GM23338 (cell line): ENCODE measurements at regions not wholly inside any gene's neighbourhood (a gene's known extent, or its start where the extent isn't known, plus 50 kb on each side); places are given as distances from the start of the nearest gene placed in this dataset.

Experiments
- ATAC-seq: fragments of 200-7000 bp; cut with Tn5 transposase; 3 replicates; pipeline ENCODE4 v1.9.1; 2020
- DNase-seq: peaks from one replicate; pipeline ENCODE4 v3.0.0-alpha.2; 2015; ENCODE audit warnings: low spot score
- H2AFZ ChIP-seq: fragments of 200-600 bp; sonication (generic); 2 replicates; pipeline ENCODE4 v1.8.0; 2016; ENCODE audit warnings: antibody characterized with exemption, mild to moderate bottlenecking, moderate library complexity
- H3F3A ChIP-seq: fragments of 200-600 bp; sonication (generic); replicated peaks from 2 replicates; pipeline ENCODE4 v1.8.0; 2017; ENCODE audit warnings: antibody characterized with exemption, mixed run types, low read depth
- H3K27ac ChIP-seq: fragments of 200-600 bp; sonication (generic); 2 replicates; pipeline ENCODE4 v1.6.1; 2016; ENCODE audit warnings: low read depth
- H3K27me3 ChIP-seq: fragments of 200-600 bp; sonication (generic); 2 replicates; pipeline ENCODE4 v1.8.0; 2016; ENCODE audit warnings: mild to moderate bottlenecking, mixed run types, moderate library complexity; ENCODE audit not compliant: insufficient read depth
- H3K36me3 ChIP-seq: fragments of 200-600 bp; sonication (generic); 2 replicates; pipeline ENCODE4 v1.8.0; 2016; ENCODE audit warnings: mild to moderate bottlenecking; ENCODE audit not compliant: insufficient read depth
- H3K4me1 ChIP-seq: fragments of 200-600 bp; sonication (generic); 2 replicates; pipeline ENCODE4 v1.8.0; 2016; ENCODE audit warnings: mild to moderate bottlenecking, moderate library complexity; ENCODE audit not compliant: insufficient read depth
- H3K4me2 ChIP-seq: fragments of 200-600 bp; sonication (generic); 2 replicates; pipeline ENCODE4 v1.7.1; 2017; ENCODE audit warnings: mixed run types
- H3K4me3 ChIP-seq: fragments of 200-600 bp; sonication (generic); 2 replicates; pipeline ENCODE4 v1.6.1; 2016; ENCODE audit warnings: mixed run types
- H3K79me2 ChIP-seq: fragments of 200-600 bp; sonication (generic); replicated peaks from 2 replicates; pipeline ENCODE4 v1.8.0; 2017; ENCODE audit warnings: mild to moderate bottlenecking; ENCODE audit not compliant: insufficient read depth
- H3K9me2 ChIP-seq: fragments of 200-600 bp; sonication (generic); 2 replicates; pipeline ENCODE4 v1.8.0; 2017; ENCODE audit not compliant: insufficient read depth
- H4K20me1 ChIP-seq: fragments of 200-600 bp; sonication (generic); replicated peaks from 2 replicates; pipeline ENCODE4 v1.8.0; 2017; ENCODE audit warnings: mild to moderate bottlenecking; ENCODE audit not compliant: insufficient read depth
- H3K27ac Mint-ChIP-seq: 2 replicates; pipeline ENCODE4 v1.8.0; 2020; ENCODE audit warnings: inconsistent platforms, mild to moderate bottlenecking, moderate library complexity, mixed read lengths
- H3K27me3 Mint-ChIP-seq: 3 replicates; pipeline ENCODE4 v1.8.0; 2022; ENCODE audit warnings: low read depth, mild to moderate bottlenecking, moderate library complexity, mixed read lengths, inconsistent platforms; ENCODE audit not compliant: insufficient read depth, poor library complexity
- H3K36me3 Mint-ChIP-seq: 3 replicates; pipeline ENCODE4 v1.8.0; 2021; ENCODE audit warnings: low read depth, mild to moderate bottlenecking, inconsistent platforms, moderate library complexity, mixed read lengths
- H3K4me1 Mint-ChIP-seq: 3 replicates; pipeline ENCODE4 v1.8.0; 2020; ENCODE audit warnings: mild to moderate bottlenecking, inconsistent platforms, mixed read lengths
- H3K4me3 Mint-ChIP-seq: 3 replicates; pipeline ENCODE4 v1.8.0; 2021; ENCODE audit warnings: moderate library complexity, mild to moderate bottlenecking, inconsistent platforms, mixed read lengths
- H3K9me3 Mint-ChIP-seq: 3 replicates; pipeline ENCODE4 v1.8.0; 2020; ENCODE audit warnings: moderate library complexity, mild to moderate bottlenecking, inconsistent platforms, mixed read lengths
- CREB1 ChIP-seq: fragments of 250-450 bp; sonication (Bioruptor Pico); IDR thresholded peaks from 2 replicates; pipeline ENCODE4 v1.5.0; 2020; ENCODE audit warnings: low read depth, mild to moderate bottlenecking, moderate library complexity
- REST ChIP-seq: IDR thresholded peaks from one replicate; pipeline ENCODE4 v1.6.1; 2018; ENCODE audit warnings: antibody characterized with exemption; ENCODE audit not compliant: unreplicated experiment
- STAT1 ChIP-seq: IDR thresholded peaks from one replicate; pipeline ENCODE4 v1.6.1; 2016; ENCODE audit warnings: antibody characterized with exemption; ENCODE audit not compliant: unreplicated experiment
- ZNF462 ChIP-seq: fragments of 250-450 bp; sonication (Bioruptor Pico); IDR thresholded peaks from 2 replicates; pipeline ENCODE4 v1.5.0; 2020; ENCODE audit warnings: mild to moderate bottlenecking, moderate library complexity

DNA sequence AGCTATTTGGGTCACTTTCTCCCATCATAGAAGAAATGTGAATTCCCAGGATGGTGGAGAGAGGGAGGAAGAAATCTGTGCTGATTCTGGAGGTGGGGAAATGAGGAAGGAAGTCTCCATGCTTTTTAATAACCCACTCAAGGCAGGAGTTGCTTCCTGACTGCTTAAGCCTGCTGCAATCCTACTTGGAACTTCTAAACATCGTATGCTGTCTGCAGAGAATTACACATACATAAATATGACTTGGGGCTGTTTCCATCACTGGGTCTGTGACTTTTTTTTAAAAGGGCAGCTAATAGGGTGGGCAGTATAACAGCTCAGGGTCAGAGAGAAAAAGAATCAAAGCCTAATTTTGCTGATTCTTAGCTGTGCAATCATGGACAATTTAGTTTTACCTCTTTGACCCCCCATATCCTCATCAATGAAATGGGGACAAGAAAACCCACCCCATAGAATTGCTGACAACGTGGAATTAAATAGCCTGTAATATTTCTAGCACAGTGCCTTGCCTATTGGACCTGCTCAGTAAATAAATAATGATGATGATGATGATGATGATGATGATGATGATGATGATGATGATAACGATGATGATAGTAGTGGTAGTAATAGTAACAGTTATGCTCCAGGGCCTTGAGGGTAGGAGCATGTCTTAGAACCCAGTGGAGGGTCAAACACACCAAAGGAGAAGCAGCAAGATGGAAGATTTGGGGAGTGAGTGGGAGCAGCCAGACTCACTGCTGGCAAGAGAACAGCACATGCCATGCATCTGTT lies 166.7 kb upstream of the LRFN2 start:
- no peak for TF ChIP-seq ZNF462 (CRISPR knock-in tag)
- TF ChIP-seq REST = no peak
- no peak for TF ChIP-seq STAT1
- no peak for TF ChIP-seq CREB1 (CRISPR knock-in tag)
- Mint-ChIP-seq H3K36me3 (no peaks in the 10 kb centered on the region), H3K27me3 (peaks cover 10% of the 10 kb centered on the region), H3K27ac (no peak overlapping the region), H3K4me3 (no peak overlapping the region), H3K4me1 (peaks cover 10% of the 10 kb centered on the region; the same call in 2 of the 3 replicates), H3K9me3 (no peaks in the 10 kb centered on the region; the same call in 2 of the 3 replicates)
- Histone ChIP-seq H3K9me2 (no peaks in the 10 kb centered on the region), H4K20me1 (no peaks in the 10 kb centered on the region), H3K79me2 (no peaks in the 10 kb centered on the region), H2AFZ (peak overlapping the region; percentile 100), H3K4me3 (peak overlapping the region; percentile 65), H3K4me2 (peak overlapping the region; percentile 93), H3K36me3 (no peaks in the 10 kb centered on the region), H3K27ac (no peak overlapping the region), H3K27me3 (peaks cover 42% of the 10 kb centered on the region), H3K4me1 (peaks cover 8% of the 10 kb centered on the region), H3F3A (no peaks in the 10 kb centered on the region)
- ATAC-seq (no peak), DNase-seq (no peak)
